Fibroblast of the aortic adventitia (primary cell): ENCODE measurements at regions not wholly inside any gene's neighbourhood (a gene's known extent, or its start where the extent isn't known, plus 50 kb on each side); places are given as distances from the start of the nearest gene placed in this dataset.

Experiments used
- DNase-seq: peaks from one replicate; pipeline ENCODE4 v3.0.0-alpha.2; 2010; ENCODE audit warnings: low read depth
- H3K4me3 ChIP-seq: 2 replicates; pipeline ENCODE4 v1.5.1; 2011; ENCODE audit warnings: low read depth, mild to moderate bottlenecking, control low read depth, low read length, moderate library complexity
- CTCF ChIP-seq: IDR thresholded peaks from 2 replicates; pipeline ENCODE4 v1.5.1; 2011; ENCODE audit warnings: mild to moderate bottlenecking, low read length, control low read depth, inconsistent platforms; ENCODE audit not compliant: insufficient read depth

GRCh38 chr17:63333869-63334268 lies 112.2 kb downstream of the CYB561 start:
- DNase-seq = no peak
- no peak for TF ChIP-seq CTCF
- no peak overlapping the region for H3K4me3 ChIP-seq

GRCh38 chr17:63335831-63336230 lies 110.3 kb downstream of the CYB561 start:
- DNase-seq = no peak
- no peak for TF ChIP-seq CTCF
- no peak overlapping the region for H3K4me3 ChIP-seq

- no peak for DNase-seq
- no peak overlapping the region for H3K4me3 ChIP-seq
- TF ChIP-seq CTCF = no peak
Measured at GRCh38 chr17:63337579-63337978, 108.5 kb downstream of the CYB561 start.

- TF ChIP-seq CTCF = no peak
- H3K4me3 ChIP-seq = no peak overlapping the region
- no peak for DNase-seq
Measured at GRCh38 chr17:63338272-63338671, 107.8 kb downstream of the CYB561 start.

GRCh38 chr17:63341276-63341675 lies 104.8 kb downstream of the CYB561 start:
- TF ChIP-seq CTCF = no peak
- DNase-seq = no peak
- H3K4me3 ChIP-seq = no peak overlapping the region

GRCh38 chr17:63344383-63344782 lies 101.7 kb downstream of the CYB561 start:
- no peak for DNase-seq
- TF ChIP-seq CTCF = no peak
- no peak overlapping the region for H3K4me3 ChIP-seq

- peak; percentile 83 for DNase-seq
- no peak for TF ChIP-seq CTCF
Measured at GRCh38 chr17:63345611-63346010, 100.5 kb downstream of the CYB561 start.

More at GRCh38 chr17:63345611-63346010, 100.5 kb downstream of the CYB561 start:
- H3K4me3 ChIP-seq = no peak overlapping the region
